Mammary epithelial cell (primary cell): ENCODE measurements at regions not wholly inside any gene's neighbourhood (a gene's known extent, or its start where the extent isn't known, plus 50 kb on each side); places are given as distances from the start of the nearest gene placed in this dataset.

Experiments
- EZH2 ChIP-seq: IDR thresholded peaks from 2 replicates; pipeline ENCODE4 v1.6.1; 2012; ENCODE audit warnings: low read length, inconsistent platforms, borderline replicate concordance
- TF ChIP-seq, protein P1 (sequence below), 2 donors: IDR thresholded peaks in 1 of 2; conservative IDR thresholded peaks in 1 of 2; 2 replicates each; pipeline ENCODE4 v1.5.1; 2011 to 2012; ENCODE audit warnings: inconsistent platforms in 2 of 2, low read length in 2 of 2, mild to moderate bottlenecking in 2 of 2, control low read depth in 1 of 2, low read depth in 1 of 2; ENCODE audit not compliant: insufficient read depth in 1 of 2; ENCODE audit errors: extremely low read depth in 1 of 2

DNA sequence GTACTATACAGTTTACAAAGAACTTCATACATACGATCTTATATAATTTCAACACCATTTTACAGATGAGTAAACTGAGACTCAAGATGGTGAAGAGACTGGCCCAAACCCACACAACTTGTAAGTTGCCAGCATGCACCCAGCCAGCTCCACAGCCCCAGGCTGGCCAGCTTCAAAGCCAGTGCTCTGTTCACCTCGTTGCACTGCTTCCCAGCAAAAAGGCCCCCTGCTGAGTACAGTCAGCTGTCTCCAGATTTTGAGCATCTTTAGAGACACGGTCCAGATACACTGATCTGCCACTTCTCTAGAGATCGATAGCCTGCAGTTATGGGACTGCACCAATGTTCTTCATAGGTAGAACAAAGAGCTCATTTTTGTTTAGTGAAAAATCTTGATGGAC lies 257.2 kb upstream of the CHAC2 start:
- TF ChIP-seq, protein P1, sequence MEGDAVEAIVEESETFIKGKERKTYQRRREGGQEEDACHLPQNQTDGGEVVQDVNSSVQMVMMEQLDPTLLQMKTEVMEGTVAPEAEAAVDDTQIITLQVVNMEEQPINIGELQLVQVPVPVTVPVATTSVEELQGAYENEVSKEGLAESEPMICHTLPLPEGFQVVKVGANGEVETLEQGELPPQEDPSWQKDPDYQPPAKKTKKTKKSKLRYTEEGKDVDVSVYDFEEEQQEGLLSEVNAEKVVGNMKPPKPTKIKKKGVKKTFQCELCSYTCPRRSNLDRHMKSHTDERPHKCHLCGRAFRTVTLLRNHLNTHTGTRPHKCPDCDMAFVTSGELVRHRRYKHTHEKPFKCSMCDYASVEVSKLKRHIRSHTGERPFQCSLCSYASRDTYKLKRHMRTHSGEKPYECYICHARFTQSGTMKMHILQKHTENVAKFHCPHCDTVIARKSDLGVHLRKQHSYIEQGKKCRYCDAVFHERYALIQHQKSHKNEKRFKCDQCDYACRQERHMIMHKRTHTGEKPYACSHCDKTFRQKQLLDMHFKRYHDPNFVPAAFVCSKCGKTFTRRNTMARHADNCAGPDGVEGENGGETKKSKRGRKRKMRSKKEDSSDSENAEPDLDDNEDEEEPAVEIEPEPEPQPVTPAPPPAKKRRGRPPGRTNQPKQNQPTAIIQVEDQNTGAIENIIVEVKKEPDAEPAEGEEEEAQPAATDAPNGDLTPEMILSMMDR (conservative IDR thresholded peaks at IDR 0.05 in 1 of 2, IDR thresholded peaks at IDR 0.05 in 1 of 2; ENCODE audit: extremely low read depth in 1 of 2, insufficient read depth in 1 of 2, low read depth in 1 of 2, low read length in 2 of 2): no peak
- no peak for TF ChIP-seq EZH2
